ENCODE measurements at regions not wholly inside any gene's neighbourhood (a gene's known extent, or its start where the extent isn't known, plus 50 kb on each side); places are given as distances from the start of the nearest gene placed in this dataset.
A peak's percentile ranks its signal among the peaks of the same experiment; 100 is the strongest.
"Not testable (repeated sequence)": the region's sequence is repeated elsewhere in the genome, so short reads cannot be mapped to it uniquely, and the experiment has no call there.

DNA sequence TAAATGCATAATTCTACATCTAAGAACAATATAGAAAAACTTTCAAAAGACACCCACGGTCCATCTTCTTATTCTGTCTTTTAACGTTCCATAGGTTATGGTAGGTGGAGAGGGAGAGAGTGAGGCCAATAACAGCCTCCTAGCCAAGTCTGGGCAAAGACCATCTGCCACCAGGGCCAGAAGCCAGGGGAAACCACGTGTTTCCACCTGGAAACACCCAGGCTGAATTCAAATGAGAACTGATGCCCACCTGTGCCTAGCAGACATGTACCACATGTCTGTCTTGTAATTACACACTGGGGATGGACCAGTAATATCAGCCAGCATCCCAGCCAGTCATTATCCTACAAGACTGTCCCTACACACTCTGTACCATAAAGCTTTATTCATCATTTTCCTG, 1573.1 kb downstream of the EFNB2 start:
- no peak for DNase-seq

DNA sequence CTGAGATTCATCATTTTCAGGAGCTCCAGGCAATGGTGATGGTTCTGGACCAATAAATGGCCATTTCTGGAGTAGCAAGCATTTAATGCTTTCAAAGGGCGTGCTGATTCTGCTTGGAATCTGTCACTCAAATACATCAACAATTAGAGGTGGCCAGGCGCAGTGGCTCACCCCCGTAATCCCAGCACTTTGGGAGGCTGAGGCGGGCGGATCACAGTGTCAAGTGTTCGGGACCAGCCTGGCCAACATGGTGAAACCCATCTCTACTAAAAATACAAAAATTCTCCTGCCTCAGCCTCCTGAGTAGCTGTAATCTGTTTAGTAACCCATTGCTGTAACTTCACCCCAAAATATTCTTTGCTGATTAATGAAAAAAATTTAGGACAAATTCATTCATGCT, 1574.2 kb downstream of the EFNB2 start:
- DNase-seq, result no peak

DNA sequence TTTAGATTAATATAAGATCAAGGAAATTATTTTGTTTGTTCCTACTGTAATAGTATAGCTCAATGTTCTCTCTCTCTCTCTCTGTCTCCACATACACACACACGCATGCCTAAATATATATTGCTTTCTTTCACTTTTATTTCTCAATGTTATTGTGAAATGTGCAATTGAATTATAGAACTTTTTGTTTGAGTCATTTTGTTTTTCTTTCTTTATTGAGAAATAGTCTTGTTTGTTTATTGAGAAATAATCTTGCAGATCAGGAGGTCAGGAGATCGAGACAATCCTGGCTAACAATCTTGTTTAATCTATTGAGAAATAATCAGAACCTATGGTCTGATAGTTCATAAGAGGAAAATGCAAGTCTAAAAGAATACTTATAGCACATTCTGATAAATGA, 1581.3 kb downstream of the EFNB2 start:
- no peak for DNase-seq

DNA sequence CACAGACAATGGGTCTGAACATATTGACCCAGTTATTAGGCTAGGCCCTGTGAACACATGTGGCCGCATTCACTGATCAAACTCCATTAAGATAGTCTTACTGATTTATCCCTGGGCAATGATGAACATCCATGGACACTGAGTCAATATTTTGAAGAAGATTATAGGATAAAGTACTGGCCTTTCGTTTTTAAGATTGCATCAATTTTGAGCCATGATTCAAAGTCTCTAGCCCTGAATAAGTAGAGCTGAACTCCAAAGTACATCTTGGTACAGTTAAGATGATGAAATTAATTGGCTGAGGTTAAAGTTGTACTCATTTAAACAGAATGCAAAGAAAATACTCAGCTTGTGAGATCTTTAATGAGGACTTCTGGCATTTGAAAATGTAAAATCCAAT, 1581.9 kb downstream of the EFNB2 start:
- no peak for DNase-seq

DNA sequence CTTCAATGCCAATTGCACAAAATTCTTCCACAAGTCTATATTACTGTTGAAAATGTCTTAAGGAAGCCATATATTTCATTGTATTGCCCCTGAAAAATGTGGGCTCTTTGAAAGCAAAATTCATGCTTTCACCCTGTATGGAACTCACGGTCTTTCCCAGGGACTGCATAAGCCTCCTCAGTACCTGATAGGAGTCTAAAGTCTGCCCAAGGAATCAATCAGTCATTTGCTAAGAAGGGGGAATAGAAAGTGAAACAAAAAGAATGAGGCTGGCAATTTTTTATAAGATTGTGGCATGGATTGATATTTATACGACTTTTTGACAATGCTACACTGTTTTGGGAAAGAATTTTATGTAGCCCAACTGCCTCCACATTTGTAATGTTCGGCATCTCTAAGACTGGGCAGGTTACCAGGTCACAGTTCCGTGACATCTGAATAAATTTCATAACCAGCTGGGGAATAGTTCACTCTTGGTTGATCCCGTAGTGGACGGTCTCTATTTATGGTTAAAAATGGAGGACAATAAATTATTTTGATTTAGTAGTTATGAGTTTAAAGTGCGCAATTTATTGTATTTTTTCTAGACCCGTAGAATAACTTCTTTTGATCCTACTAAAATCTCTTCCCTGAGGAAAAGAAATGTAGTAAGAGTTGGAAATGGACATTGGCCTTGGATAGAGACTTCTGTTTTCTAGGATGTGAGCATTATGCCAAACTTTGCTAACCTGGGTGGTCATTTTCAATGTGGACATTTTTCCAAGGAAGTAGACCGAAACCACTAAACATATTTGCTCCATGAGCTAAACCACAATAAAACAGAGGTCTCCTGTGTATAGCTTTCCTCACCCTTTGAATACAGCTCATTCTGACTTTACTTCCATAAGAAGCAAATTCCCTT, 1585.4 kb downstream of the EFNB2 start:
- DNase-seq, result peak; percentile 28

DNA sequence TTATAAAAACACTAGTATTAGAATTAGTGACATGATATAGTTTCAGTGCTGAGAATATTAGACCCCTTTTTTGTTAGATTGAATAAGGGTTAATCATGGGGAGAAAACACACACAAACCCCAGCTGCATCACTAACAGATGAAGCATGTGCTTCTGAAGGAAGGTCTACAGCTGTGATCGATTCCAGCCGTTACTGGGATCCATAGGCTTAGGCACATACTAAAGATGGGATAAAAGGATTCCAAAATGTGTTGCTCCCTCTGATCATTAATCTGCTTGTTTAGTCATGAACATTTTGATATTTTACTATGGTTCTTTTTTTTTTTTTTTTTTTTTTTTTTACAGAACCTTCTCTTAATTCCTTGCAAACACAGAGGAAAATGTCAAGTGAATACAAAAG, 1591.3 kb downstream of the EFNB2 start:
- DNase-seq, result no peak

DNA sequence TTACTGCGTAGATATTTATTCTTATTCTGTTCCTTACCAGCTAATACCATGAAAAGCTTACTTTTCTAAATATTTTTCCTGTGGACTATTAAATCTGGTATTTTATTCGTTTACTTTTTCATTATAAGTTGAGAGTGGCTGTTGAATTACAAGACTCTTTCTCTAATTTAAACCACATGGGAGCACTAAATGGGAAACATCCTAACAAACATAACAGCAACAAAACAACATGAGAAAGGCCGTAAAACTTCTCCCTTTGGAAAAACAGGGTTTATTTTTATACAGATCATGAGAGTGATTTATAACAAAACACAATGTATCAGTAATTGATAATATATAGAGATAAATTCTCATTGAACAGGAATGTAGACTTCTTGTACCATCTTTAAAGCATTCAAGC, 1592.1 kb downstream of the EFNB2 start:
- DNase-seq, result no peak

DNA sequence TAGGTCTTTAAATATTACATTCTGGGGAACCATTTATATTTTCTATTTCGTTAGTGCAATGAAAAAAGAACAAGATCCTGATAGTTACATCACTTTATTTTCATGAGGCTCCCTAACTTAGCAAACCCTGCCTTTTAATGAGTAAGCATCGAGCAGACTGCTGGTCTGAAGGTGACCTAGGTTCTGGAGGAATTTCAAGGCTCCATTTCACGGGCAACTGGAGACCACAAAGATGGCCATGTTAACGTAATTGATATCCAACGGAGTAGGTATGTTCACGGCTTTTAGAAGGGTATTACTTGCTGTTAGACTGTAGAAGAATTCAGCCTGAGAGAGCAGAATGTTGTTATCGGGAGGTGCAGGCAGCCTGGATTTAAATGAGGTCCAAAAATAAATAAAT, 1597.6 kb downstream of the EFNB2 start:
- DNase-seq, result no peak

DNA sequence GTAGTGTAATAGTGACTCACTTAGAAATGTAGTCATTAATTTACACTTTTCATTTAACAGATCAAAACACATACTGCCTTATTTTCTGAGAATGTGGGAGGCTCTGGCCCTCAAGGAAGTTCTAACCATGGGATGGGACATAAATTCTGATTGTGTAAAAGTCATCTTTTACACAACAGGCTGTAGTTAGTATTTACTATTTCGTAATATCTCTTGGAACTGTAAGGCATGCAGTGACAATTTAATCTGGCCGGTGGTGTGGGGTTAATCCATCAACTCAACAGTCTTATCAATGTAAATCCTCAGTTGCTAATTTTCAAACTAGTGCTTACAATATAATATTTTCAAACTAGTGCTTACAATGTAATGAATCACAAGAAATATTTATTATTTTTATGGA, 1599.2 kb downstream of the EFNB2 start:
- no peak for DNase-seq

DNA sequence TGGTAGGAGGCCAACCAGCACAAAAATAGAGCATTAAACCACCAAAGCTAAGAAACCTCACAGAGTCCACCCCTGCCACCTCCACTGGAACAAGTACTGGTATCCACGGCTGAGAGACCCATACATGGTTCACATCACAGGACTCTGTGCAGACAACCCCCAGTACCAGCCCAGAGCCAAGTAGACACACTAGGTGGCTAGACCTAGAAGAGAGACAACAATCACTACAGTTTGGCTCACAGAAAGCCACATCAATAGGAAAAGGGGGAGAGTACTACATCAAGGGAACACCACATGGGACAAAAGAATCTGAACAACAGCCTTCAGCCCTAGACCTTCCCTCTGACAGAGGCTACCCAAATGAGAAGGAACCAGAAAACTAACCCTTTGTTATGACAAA, 1614.9 kb downstream of the EFNB2 start:
- DNase-seq, result not testable (repeated sequence)

DNA sequence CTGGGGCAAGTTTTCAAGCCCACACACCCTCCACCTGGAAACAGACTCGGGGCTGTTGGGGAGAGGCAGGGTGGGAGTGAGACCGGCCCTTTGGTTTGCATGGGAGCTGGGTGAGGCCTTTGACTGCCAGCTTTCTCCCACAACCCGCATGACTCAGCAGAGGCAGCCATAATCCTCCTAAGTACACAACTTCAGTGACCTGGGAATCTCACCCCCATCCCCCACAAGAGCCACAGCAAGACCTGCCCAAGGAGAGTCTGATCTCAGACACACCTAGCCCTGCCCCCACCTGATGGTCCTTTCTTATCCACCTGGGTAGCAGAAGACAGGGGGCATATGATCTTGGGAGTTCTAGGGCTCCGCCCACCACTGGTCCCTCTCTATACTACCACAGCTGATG, 1615.4 kb downstream of the EFNB2 start:
- no peak for DNase-seq

DNA sequence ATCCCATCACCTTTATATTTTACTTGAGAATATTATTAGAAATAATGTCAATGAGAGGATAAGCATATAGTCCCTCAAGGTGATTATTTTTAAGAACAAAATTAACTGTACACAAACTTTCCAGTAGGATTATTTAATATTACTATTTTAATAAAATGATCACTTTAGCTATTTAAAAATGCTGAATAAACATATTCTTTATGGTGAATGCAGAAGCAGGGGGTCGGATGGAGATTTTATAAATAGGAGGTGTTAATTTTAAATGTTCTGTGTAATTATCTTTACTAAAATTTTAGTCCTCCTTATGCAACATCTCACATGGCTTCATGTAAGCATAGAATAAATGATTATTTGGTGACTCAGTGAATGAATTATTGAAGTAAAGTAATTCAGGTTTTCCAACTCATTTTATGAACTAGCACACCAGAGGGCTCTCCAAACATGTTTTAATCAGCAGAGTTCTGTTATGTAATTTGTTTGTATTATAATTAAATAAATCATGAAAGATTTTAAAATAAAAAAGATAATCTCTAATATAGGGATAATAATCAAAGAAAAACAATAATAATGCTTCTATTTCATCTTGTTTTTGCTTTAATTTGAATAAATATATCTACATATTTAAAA, 1635.2 kb downstream of the EFNB2 start:
- no peak for DNase-seq

DNA sequence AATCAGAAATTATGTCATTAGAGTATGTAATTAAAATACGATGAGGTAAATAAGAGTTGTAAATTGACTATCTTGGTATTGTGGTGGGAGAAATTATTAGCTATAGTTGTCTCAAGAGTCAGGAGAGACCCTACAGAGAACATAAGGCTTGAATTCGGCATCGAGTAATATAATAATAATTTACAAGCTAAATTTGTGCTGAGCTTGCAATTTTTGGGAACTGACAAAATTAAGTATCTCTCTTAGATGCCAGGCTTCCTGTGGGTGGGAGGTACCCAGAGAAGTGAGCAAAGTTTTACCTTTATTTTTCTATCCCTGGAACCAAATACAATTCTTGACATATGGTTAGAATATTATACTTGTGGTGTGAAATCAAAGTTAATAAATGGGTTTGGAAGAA, 1637.0 kb downstream of the EFNB2 start:
- DNase-seq, result no peak

DNA sequence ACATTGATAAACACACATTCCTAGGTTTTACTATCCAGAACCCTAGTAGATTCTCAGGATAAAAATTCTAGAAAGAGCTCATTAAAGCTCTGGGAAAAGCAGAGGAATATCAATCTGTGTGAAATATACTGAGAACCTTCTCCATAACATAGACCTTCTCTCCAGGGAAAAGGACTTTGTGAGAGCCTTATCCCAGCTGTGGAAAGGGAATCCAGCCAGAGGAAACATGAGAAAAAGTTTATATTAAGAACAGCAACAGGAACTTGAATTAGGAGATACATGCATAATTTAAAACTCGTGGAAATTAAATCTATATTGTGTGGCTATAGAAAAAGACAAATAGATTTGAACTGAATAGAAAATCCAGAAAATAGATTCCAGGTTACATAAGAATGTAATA, 1639.9 kb downstream of the EFNB2 start:
- peak; percentile 57 for DNase-seq

DNA sequence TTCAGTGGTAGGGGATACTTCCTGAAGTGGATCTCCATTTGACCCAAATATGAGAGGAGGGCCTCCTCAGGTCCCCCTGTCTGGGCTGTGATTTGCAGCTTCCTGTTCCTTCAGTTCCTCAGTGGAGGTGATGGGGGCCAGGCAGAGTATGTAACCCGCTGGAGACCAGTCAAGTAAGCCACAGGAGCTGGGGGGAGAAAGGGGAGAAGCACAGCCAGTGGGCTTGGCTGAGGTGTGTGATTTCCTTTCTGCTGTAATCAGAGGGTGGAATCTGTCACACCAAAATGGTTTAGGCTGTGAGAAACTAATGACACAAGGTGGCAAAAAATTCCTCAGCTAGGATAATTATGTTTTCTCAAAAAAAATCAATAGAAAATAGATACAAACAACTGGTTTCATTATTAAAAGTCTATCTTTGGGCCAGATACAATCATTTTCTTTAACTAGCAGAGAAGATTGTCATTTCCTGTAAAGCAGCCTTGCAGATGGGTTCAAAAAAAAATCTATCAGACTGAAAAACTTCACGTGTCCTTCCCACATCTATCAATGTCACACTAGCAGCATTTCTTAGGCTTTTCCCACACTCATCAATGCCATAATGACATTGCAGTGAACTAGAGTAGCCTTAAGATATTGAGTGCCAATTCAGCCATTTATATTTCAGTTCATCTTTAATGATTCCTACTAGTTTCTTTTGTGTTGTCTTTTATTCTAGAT, 1660.3 kb downstream of the EFNB2 start:
- no peak for DNase-seq

DNA sequence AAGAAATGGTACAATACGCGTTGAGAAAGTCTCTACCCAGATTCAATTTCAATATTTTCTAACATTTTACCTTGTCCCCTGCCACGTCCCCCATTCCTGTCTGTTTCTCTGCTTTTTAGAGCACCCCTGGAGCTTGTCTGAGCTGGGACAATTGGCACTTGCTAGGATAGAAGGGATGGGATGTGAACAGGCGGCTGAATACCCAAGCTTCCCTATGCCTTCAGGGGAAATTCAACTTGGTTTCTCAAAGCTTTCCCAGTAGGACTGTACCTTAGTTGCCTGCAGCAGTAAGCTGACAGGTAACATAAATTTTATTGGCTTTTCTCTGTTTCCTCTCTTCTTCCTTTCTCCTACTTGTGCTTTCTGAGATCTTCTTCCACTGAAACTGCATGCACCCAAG, 1663.3 kb downstream of the EFNB2 start:
- no peak for DNase-seq

DNA sequence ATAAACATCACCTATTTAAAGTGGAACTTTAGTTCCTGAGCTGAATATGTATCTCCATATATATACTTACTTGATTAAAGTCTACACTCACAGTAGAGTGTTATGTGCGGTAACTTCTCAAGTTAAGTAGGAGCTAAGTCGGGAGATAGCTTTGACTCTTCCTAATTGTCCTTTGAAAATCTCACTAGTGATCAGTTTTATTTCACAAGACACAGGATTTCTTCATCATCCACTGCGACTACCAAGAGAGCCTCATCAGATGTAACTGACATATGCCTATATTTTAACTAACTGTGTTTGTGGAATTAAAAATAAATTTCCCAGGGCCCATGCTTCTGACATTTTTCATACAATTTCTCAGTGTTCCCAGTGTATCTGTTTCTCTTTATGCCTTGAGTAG, 1664.0 kb downstream of the EFNB2 start:
- DNase-seq, result no peak

DNA sequence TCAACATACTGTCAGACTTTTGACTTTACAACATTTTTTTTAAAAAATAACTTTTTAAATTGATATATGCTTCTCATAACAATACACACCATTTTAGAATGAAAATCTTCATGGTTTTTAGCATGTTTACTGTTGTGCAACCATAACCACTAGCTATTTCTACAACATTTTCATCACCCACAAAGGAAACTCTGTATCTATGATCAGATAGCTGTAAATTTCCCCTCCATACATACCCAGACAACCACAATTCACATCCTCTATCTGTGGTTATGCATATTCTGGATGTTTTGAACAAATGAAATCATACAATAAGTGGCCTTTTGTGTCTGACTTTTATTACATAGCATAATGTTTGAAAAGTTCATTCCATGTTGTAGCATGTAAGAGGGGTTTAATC, 1666.0 kb downstream of the EFNB2 start:
- DNase-seq, result no peak

DNA sequence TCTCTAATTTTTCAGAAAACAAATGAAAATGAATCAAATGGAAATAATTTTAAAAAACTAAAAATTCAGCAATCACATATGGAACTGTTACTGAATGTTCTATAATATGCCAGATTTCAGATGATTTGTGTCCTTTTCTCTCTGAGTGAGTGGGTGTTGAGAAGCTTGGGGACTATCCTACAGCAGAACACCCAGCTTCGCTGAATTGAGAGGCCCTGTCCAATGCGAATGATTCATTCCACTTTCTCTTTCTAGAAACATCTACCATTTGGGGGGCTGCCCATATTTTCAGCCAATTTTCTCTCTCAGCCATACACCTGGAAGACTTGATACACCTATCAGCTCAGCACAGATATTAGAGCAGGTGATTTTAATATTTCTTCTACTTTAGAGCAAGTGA, 1666.7 kb downstream of the EFNB2 start:
- DNase-seq, result no peak

DNA sequence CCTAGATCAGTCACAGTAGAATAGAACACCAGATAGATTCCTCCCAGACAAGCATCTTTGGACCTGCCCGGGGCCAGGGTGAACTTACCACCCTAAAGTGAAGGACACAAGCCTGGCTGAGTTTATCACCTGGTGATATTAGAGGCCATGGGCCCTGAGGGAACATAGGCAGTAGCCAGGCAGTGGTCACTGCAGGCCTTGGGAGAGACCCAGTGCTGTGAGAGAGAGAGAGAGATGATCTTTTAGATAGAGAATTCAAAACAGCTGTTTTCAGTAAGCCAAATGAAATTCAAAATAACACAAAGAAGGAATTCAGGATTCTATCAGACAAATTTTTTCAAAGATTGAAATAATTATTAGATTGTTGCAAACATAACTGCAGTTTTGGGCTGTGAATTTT, 1679.9 kb downstream of the EFNB2 start:
- no peak for DNase-seq

DNA sequence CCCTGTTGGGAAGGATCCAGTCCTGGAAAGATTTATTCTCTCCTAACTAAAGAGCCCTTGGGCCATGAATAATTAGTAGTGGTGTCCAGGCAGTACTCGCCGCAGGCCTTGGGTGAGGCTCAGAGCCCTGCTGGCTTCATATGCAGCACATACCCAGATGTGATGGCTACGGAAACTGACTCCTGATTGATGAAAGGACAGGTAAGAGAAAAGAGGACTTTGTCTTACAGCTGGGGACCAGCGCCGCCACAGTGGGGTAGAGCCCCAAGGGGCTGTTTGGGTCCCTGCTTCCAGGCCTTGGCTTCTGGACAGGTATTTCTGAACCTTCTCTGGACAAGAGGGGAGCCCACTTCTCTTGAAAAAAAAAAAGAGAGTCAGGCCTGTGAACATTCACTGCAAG, 1680.8 kb downstream of the EFNB2 start:
- DNase-seq, result no peak

DNA sequence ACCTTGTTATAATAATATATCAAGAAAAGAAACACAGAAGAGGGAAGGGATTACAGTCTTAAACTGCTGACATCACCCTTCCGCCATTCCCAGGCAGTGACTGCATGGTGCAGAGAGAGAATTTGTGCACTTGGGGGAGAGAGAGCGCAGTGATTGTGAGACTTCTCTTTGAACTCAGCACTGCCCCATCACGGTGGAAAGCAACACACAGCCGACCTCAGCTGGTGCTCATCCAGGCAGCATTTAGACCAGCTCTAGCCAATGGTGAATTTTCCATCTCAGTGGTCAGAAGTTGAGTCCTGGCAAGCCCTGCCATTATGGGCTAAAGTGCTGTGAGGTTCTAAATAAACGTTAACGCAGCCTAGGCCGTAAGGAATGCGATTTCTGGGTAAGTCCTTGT, 1681.5 kb downstream of the EFNB2 start:
- no peak for DNase-seq

DNA sequence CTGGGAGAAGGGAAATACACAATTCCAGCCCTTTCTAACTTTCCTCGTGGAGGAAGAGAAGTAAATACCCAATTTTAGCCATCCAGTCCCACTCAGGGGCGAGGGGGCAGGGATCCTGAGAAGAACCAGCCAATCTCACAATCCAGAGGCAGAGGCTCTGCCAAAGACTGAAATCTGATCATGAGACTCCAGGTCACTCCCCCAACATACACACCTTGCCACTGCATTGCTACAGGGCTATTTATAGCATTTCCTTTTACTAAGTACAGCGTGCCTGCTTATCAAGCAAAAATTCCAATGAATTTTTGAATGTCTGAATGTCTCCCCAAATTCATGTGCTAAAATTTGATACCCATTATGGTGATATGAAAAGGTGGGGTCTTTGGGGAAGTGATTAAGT, 1687.5 kb downstream of the EFNB2 start:
- DNase-seq, result peak; percentile 29

Data from renal pelvis (tissue), 1 donor.